Upper lobe of right lung (tissue), 1 donor: ENCODE measurements at regions not wholly inside any gene's neighbourhood (a gene's known extent, or its start where the extent isn't known, plus 50 kb on each side); places are given as distances from the start of the nearest gene placed in this dataset.

Experiments used
- ATAC-seq: fragments of 200-7000 bp; cut with Tn5 transposase; one replicate; pipeline ENCODE4 v1.9.1; 2020; ENCODE audit warnings: mild to moderate bottlenecking, moderate library complexity
- DNase-seq: peaks from one replicate; pipeline ENCODE4 v3.0.0-alpha.2; 2020
- H3K27ac ChIP-seq: fragments of 200-600 bp; one replicate; pipeline ENCODE4 v1.8.0; 2022
- H3K27me3 ChIP-seq: fragments of 200-600 bp; one replicate; pipeline ENCODE4 v1.8.0; 2022; ENCODE audit warnings: mild to moderate bottlenecking
- H3K36me3 ChIP-seq: fragments of 200-600 bp; one replicate; pipeline ENCODE4 v1.8.0; 2022
- H3K4me1 ChIP-seq: fragments of 200-600 bp; one replicate; pipeline ENCODE4 v1.8.0; 2022
- H3K4me3 ChIP-seq: fragments of 200-600 bp; one replicate; pipeline ENCODE4 v1.8.0; 2022; ENCODE audit warnings: mild to moderate bottlenecking
- H3K9me3 ChIP-seq: fragments of 200-600 bp; one replicate; pipeline ENCODE4 v1.8.0; 2022
- CTCF ChIP-seq: fragments of 200-600 bp; IDR thresholded peaks from one replicate; pipeline ENCODE4 v1.8.0; 2022; ENCODE audit warnings: antibody characterized with exemption
- intact Hi-C: fragments of 100-400 bp; cut with DNase I; formaldehyde crosslinking; loops from one replicate; pipeline ENCODE4 v1.11.0; 2022
- donor health status: DM: no; HTN: yes; CAD: no; lungs with severe emphysema.

- Histone ChIP-seq H3K4me1 (no peaks in the 10 kb centered on the region), H3K27ac (no peak overlapping the region), H3K9me3 (no peaks in the 10 kb centered on the region), H3K27me3 (no peaks in the 10 kb centered on the region), H3K36me3 (no peaks in the 10 kb centered on the region), H3K4me3 (no peak overlapping the region)
- ATAC-seq, result no peak
- no peak for TF ChIP-seq CTCF
- intact Hi-C loops, result no loop called here
- DNase-seq, result no peak
These were observed 993.1 kb downstream of the KCNMA1 start for GRCh38 chr10:76644476-76644875.

GRCh38 chr10:76643511-76643911, 994.1 kb downstream of the KCNMA1 start:
- Histone ChIP-seq H3K4me1 (no peaks in the 10 kb centered on the region), H3K27me3 (no peaks in the 10 kb centered on the region), H3K36me3 (no peaks in the 10 kb centered on the region), H3K4me3 (no peak overlapping the region), H3K9me3 (no peaks in the 10 kb centered on the region), H3K27ac (no peak overlapping the region)
- intact Hi-C loops, result no loop called here
- ATAC-seq, result no peak
- DNase-seq, result no peak
- no peak for TF ChIP-seq CTCF

GRCh38 chr10:76642358-76642757, 995.2 kb downstream of the KCNMA1 start:
- Histone ChIP-seq H3K9me3 (no peaks in the 10 kb centered on the region), H3K4me3 (no peak overlapping the region), H3K36me3 (no peaks in the 10 kb centered on the region), H3K27me3 (no peaks in the 10 kb centered on the region), H3K4me1 (no peaks in the 10 kb centered on the region), H3K27ac (no peak overlapping the region)
- TF ChIP-seq CTCF, result no peak
- DNase-seq, result no peak
- no peak for ATAC-seq
- intact Hi-C loops, result no loop called here

- ATAC-seq, result no peak
- intact Hi-C loops, result no loop called here
- Histone ChIP-seq H3K36me3 (no peaks in the 10 kb centered on the region), H3K27ac (no peak overlapping the region), H3K4me3 (no peak overlapping the region), H3K27me3 (no peaks in the 10 kb centered on the region), H3K9me3 (no peaks in the 10 kb centered on the region), H3K4me1 (no peaks in the 10 kb centered on the region)
- DNase-seq, result no peak
- no peak for TF ChIP-seq CTCF
These were observed 996.4 kb downstream of the KCNMA1 start for GRCh38 chr10:76641215-76641614.

- no peaks in the 10 kb centered on the region for H3K4me1 ChIP-seq
- TF ChIP-seq CTCF, result no peak
- no peaks in the 10 kb centered on the region for H3K36me3 ChIP-seq
- ATAC-seq, result no peak
- H3K9me3 ChIP-seq, result no peaks in the 10 kb centered on the region
- no peak overlapping the region for H3K27ac ChIP-seq
- no peak overlapping the region for H3K4me3 ChIP-seq
- no peak for DNase-seq
- H3K27me3 ChIP-seq, result no peaks in the 10 kb centered on the region
- intact Hi-C loops, result no loop called here
These were observed 996.8 kb downstream of the KCNMA1 start for GRCh38 chr10:76640806-76641205.

GRCh38 chr10:76632767-76633051, 1004.9 kb downstream of the KCNMA1 start:
- no peaks in the 10 kb centered on the region for H3K4me1 ChIP-seq
- DNase-seq, result no peak
- ATAC-seq, result peak; percentile 83
- intact Hi-C loops, result no loop called here
- no peaks in the 10 kb centered on the region for H3K27me3 ChIP-seq
- peak; percentile 30 for TF ChIP-seq CTCF
- no peak overlapping the region for H3K27ac ChIP-seq
- H3K9me3 ChIP-seq, result no peaks in the 10 kb centered on the region
- no peaks in the 10 kb centered on the region for H3K36me3 ChIP-seq
- H3K4me3 ChIP-seq, result no peak overlapping the region
